ENCODE measurements at regions not wholly inside any gene's neighbourhood (a gene's known extent, or its start where the extent isn't known, plus 50 kb on each side); places are given as distances from the start of the nearest gene placed in this dataset.

DNA sequence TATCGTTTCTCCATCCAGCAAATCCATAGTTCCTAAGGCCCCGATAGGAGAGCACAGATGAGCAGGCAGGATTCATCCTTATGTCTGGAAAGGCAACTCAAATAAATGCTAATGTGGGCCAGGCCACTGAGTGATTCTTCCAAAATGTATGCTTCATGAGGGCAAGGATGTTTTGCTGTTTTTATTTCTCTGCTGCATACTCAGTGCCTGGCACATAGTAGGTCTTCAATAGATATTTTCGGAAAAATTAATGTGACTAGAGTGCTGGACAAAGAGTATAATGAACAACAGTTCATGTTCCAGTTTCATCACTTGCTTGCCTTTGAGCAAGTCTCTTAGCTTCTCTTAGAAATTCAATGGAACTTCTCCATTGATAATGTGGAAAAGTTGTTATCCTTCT, 357.7 kb downstream of the PRDM2 start:
- DNase-seq: no peak

DNA sequence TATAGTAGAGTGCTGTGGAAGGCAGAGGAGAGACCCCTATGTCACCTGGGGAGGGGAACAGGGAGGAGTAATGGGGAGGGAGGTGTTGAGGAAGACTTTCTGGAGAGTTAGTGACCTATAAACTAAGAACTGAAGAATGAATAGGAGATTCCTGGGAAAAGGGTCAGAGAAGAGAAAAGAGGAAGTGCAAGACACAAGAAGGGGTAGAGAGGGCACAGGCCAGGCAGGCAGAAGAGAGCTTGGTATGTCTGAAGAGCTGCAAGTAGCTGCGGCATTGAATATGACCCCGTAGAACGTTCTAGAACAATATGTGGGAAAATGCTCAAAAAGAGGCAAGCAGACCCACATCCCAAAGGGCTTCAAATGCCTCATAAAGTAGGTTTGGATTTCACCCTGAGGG, 361.2 kb downstream of the PRDM2 start:
- no peak for DNase-seq

GRCh38 chr1:14061722-14062121, 361.7 kb downstream of the PRDM2 start:
- no peak for DNase-seq

DNA sequence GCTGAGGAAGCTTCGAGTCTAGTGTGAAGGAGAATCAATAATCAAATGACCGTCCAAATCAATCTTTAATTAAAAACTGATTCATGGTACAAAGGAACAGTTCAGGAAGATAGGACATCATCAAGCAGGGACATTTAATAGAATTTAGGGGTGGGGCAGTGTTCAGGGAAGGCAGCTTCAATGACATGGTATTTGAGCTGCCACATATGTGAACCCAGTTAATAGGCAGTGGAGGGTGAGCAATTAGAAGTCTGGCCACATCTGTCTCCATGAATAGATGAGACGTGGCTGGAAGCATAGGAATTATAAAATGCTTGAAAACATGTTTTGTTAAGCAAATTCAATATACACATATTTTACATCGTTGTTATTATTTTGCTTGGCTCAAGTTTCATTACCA, 362.7 kb downstream of the PRDM2 start:
- no peak for DNase-seq

DNA sequence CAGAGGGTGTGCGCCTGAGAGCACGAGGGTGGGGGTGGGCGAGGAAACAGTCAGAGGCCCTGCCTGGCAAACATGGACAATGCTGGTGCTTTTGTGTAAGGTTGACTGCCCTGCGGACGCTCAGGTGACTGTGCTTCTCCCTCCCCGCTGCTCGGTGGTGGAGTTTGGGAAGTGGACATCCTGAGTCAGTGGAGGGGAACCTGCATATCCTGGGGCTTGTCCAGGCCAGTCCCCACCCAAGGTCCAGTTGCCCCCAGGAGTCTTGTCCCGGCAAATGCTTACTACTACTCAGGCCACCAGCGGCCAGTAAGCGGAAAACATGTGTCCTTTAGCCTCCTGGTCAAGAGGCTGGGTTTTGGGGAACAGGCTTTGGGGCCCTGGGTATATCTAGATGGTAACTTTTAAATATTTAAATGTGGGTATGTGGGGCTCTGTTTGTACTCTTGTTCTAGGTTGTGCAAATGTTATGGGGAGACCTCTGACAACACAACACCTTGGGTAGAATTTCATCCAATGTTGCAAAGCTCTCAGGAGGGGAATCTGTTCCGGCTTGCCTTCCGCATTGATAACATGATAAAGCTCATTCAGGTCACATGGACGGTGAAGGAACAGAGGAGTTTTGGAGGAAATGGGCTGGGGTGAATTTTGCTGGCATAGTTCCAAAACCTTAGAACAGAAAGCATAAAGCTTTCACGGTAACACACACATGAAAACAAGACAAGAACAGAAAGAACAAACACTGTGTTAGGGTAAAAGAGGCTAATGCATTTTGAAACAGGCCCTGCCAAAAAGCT, 364.9 kb downstream of the PRDM2 start:
- DNase-seq: no peak

DNA sequence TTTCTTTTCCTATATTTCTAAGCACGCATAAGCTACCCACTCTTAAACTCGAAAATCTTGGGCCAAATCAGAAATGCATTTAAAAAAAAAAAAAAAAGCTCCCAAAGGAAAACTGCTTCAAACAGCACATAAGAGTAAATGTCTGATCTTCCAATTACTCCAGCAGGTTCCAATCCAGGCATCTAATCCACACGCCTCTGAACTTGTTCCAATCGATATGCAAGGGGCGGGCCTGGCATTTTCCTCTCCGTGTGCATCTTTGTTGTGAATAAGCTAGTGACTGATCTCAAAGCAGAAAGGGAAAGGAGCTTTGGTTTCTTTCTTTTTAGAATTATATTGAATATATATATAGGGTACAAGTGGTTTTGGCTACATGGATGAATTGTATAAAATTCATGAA, 365.5 kb downstream of the PRDM2 start:
- DNase-seq: no peak

- DNase-seq: no peak
Measured at GRCh38 chr1:14067036-14067435, 367.0 kb downstream of the PRDM2 start.

- DNase-seq: no peak
Measured at GRCh38 chr1:14067711-14068110, 367.7 kb downstream of the PRDM2 start.

GRCh38 chr1:14071581-14071980, 371.6 kb downstream of the PRDM2 start:
- no peak for DNase-seq

GRCh38 chr1:14080653-14081052, 380.7 kb downstream of the PRDM2 start:
- DNase-seq: no peak

- no peak for DNase-seq
Measured at GRCh38 chr1:14082331-14082730, 382.3 kb downstream of the PRDM2 start.

DNA sequence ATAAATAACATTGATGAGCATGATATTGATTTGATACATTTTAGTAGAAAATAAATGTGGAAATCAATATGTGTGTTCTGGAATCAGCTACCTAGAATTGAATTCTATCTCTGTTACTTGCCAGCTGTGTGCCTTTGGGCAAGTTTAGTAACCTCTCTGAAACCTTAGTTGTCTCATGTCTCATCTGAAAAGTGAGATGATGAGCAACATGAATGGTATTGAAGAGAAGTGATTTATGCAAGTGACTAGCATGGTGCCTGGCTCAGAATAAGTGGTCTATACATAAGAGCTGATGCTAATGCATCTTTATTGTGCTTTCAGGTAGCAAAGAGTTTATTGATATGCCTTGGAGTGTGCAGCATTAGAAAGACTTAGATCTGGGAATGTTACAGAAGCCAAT, 383.3 kb downstream of the PRDM2 start:
- DNase-seq: no peak

- DNase-seq: no peak
Measured at GRCh38 chr1:14083706-14084105, 383.7 kb downstream of the PRDM2 start.

DNA sequence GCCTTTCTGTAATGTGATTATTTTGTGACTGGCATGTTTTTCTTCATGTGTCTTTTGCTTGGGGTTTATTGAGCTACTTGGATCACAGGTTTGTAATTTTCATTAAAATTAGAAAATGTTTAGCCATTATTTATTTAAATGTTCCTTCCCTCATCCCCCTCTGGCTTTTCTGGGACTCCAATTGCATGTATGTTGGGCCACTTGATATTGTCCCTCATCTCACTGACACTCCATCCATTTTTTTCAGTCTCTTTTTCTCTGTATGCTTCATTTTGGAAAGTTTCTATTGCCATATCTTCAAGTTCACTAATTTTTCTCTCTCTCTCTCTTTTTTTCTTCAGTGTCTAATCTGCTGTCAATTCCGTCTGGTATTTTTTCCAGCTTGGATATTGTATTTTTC, 390.1 kb downstream of the PRDM2 start:
- DNase-seq: no peak

- DNase-seq: no peak
Measured at GRCh38 chr1:14090531-14090930, 390.5 kb downstream of the PRDM2 start.

- DNase-seq: no peak
Measured at GRCh38 chr1:14094611-14095400, 394.8 kb downstream of the PRDM2 start.

GRCh38 chr1:14098294-14098913, 398.4 kb downstream of the PRDM2 start:
- DNase-seq: no peak

GRCh38 chr1:14100444-14100843, 400.5 kb downstream of the PRDM2 start:
- DNase-seq: no peak

GRCh38 chr1:14100919-14101318, 400.9 kb downstream of the PRDM2 start:
- DNase-seq: no peak

GRCh38 chr1:14102180-14102579, 402.2 kb downstream of the PRDM2 start:
- DNase-seq: no peak

DNA sequence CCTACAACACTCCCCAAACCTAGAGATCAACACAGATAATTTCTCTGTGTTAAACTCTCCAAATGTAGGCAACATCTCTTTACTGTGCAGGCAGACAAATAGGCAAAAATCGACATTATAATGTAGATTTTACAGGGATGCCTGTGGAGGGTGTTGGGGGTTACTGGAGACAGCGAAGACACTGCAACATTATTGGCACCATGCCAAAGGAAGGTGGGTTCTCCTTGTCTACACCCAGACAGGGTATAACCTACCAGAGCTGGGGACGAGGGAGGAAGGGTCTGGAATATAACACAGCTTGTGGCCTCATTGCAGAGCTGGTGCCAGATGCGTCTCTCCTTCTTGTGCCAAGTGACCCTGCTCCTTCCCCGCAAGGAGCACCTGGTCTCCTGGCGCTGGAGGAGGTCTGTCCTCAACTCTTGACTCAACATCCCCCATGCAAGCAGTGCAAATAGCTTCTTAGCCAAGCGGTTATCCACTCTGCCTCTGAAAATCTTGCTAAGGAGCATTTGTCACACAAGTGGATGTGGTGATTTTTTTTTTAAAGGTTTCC, 404.0 kb downstream of the PRDM2 start:
- DNase-seq: no peak

DNA sequence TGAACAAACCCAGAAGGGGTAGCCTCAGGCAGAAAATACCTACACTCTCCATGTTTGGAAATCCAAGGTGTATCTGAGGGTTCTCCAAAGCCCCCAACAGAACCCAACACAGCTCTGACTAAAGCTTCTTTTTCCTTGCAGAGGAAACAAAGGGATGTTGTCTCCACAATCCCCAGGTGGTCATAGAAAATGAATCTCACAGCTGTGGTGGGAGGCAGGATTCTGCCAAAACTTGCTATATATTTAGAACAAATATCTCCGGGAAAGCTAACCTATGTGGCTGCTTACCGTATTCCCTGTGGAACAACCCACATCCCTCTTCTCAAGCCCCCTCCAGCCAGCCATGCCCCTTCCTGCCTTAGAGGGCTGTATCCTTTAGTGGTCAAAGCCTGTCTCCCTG, 406.1 kb downstream of the PRDM2 start:
- DNase-seq: no peak

DNA sequence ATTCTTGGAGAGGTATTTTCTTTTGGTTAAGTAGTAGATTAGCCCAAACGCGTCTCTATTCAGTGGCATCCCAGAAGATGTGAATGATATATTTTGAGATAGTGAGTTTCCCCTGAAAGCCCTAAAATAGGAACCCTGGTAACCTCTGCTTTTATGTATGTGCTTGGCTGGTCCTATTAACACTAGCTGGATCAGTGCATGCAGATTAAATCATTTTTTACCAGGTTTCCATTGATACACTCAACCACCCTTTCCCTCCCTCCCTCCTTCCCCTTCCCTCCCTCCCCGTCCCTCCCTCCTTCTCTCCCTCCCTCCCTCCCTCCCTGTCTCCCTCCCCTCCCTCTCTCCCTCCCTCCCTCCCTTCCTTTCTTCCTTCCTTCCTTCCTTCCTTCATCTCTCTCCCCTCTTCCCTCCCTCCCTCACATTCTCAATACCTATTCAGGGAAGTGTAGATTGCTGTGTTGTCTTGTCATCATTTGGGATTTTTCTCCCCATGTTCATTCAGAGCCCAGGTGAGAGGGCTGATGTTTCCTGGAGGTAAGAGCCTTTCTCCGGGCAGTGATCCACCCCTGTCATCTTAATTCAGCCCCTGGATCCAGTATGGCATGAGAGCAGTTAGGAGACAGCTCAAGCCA, 406.8 kb downstream of the PRDM2 start:
- no peak for DNase-seq
